HUES48 (cell line): ENCODE measurements at regions not wholly inside any gene's neighbourhood (a gene's known extent, or its start where the extent isn't known, plus 50 kb on each side); places are given as distances from the start of the nearest gene placed in this dataset.

Experiments
- H3K27ac ChIP-seq: one replicate; pipeline ENCODE4 v1.7.0; 2013; ENCODE audit warnings: low read depth, low read length, inconsistent platforms
- H3K27me3 ChIP-seq: 2 replicates; pipeline ENCODE4 v1.6.1; 2013; ENCODE audit warnings: mild to moderate bottlenecking, low read length; ENCODE audit not compliant: control insufficient read depth, insufficient read depth
- H3K36me3 ChIP-seq: 2 replicates; pipeline ENCODE4 v1.6.1; 2013; ENCODE audit warnings: low read length; ENCODE audit not compliant: control insufficient read depth, insufficient read depth
- H3K4me1 ChIP-seq: 2 replicates; pipeline ENCODE4 v1.6.1; 2013; ENCODE audit warnings: mild to moderate bottlenecking, low read length; ENCODE audit not compliant: control insufficient read depth, insufficient read depth
- H3K4me3 ChIP-seq: 2 replicates; pipeline ENCODE4 v1.5.1; 2013; ENCODE audit warnings: mild to moderate bottlenecking, low read depth, low read length
- H3K9ac ChIP-seq: 2 replicates; pipeline ENCODE4 v1.6.1; 2013; ENCODE audit warnings: mild to moderate bottlenecking, low read depth, low read length, moderate library complexity
- H3K9me3 ChIP-seq: 2 replicates; pipeline ENCODE4 v1.6.1; 2013; ENCODE audit warnings: low read length; ENCODE audit not compliant: control insufficient read depth, insufficient read depth

- H3K9me3 ChIP-seq: no peaks in the 10 kb centered on the region
- H3K4me3 ChIP-seq: no peak overlapping the region
- H3K27me3 ChIP-seq: no peaks in the 10 kb centered on the region
- no peaks in the 10 kb centered on the region for H3K4me1 ChIP-seq
- H3K36me3 ChIP-seq: no peaks in the 10 kb centered on the region
- no peak overlapping the region for H3K27ac ChIP-seq
- no peak overlapping the region for H3K9ac ChIP-seq
Measured at GRCh38 chr7:46746695-46747687, 825.9 kb upstream of the IGFBP3 start.

- H3K9ac ChIP-seq: no peak overlapping the region
- H3K27ac ChIP-seq: no peak overlapping the region
- H3K4me3 ChIP-seq: no peak overlapping the region
- no peaks in the 10 kb centered on the region for H3K9me3 ChIP-seq
- H3K27me3 ChIP-seq: no peaks in the 10 kb centered on the region
- H3K4me1 ChIP-seq: no peaks in the 10 kb centered on the region
- H3K36me3 ChIP-seq: no peaks in the 10 kb centered on the region
Measured at GRCh38 chr7:46745707-46746090, 824.6 kb upstream of the IGFBP3 start.

- Histone ChIP-seq H3K9me3 (no peaks in the 10 kb centered on the region), H3K27me3 (no peaks in the 10 kb centered on the region), H3K9ac (no peak overlapping the region), H3K27ac (no peak overlapping the region), H3K4me3 (no peak overlapping the region), H3K36me3 (no peaks in the 10 kb centered on the region), H3K4me1 (no peaks in the 10 kb centered on the region)
Measured at GRCh38 chr7:46744957-46745706, 824.1 kb upstream of the IGFBP3 start.

- Histone ChIP-seq H3K9ac (no peak overlapping the region), H3K4me1 (peaks cover 4% of the 10 kb centered on the region; the same call in 1 of the 2 replicates), H3K27me3 (no peaks in the 10 kb centered on the region), H3K9me3 (no peaks in the 10 kb centered on the region), H3K27ac (no peak overlapping the region), H3K36me3 (no peaks in the 10 kb centered on the region), H3K4me3 (no peak overlapping the region)
Measured at GRCh38 chr7:46742601-46743000, 821.5 kb upstream of the IGFBP3 start.

- Histone ChIP-seq H3K27ac (no peak overlapping the region), H3K4me3 (no peak overlapping the region), H3K27me3 (no peaks in the 10 kb centered on the region), H3K9me3 (no peaks in the 10 kb centered on the region), H3K9ac (no peak overlapping the region), H3K36me3 (no peaks in the 10 kb centered on the region), H3K4me1 (peaks cover 4% of the 10 kb centered on the region; the same call in 1 of the 2 replicates)
Measured at GRCh38 chr7:46741938-46742540, 821.0 kb upstream of the IGFBP3 start.

- Histone ChIP-seq H3K36me3 (no peaks in the 10 kb centered on the region), H3K27ac (no peak overlapping the region), H3K9ac (no peak overlapping the region), H3K27me3 (no peaks in the 10 kb centered on the region), H3K9me3 (no peaks in the 10 kb centered on the region), H3K4me3 (no peak overlapping the region), H3K4me1 (peaks cover 4% of the 10 kb centered on the region; the same call in 1 of the 2 replicates)
Measured at GRCh38 chr7:46741181-46741580, 820.1 kb upstream of the IGFBP3 start.

- Histone ChIP-seq H3K36me3 (no peaks in the 10 kb centered on the region), H3K27me3 (no peaks in the 10 kb centered on the region), H3K4me1 (peaks cover 4% of the 10 kb centered on the region; the same call in 1 of the 2 replicates), H3K9me3 (no peaks in the 10 kb centered on the region), H3K27ac (no peak overlapping the region), H3K4me3 (no peak overlapping the region), H3K9ac (no peak overlapping the region)
Measured at GRCh38 chr7:46739518-46740234, 818.6 kb upstream of the IGFBP3 start.

- H3K9ac ChIP-seq: no peak overlapping the region
- no peaks in the 10 kb centered on the region for H3K36me3 ChIP-seq
- H3K27ac ChIP-seq: no peak overlapping the region
- H3K4me1 ChIP-seq: peaks cover 4% of the 10 kb centered on the region; the same call in 1 of the 2 replicates
- H3K9me3 ChIP-seq: no peaks in the 10 kb centered on the region
- H3K27me3 ChIP-seq: no peaks in the 10 kb centered on the region
- no peak overlapping the region for H3K4me3 ChIP-seq
Measured at GRCh38 chr7:46738796-46739195, 817.7 kb upstream of the IGFBP3 start.

- H3K4me3 ChIP-seq: no peak overlapping the region
- H3K27me3 ChIP-seq: no peaks in the 10 kb centered on the region
- H3K36me3 ChIP-seq: no peaks in the 10 kb centered on the region
- H3K27ac ChIP-seq: no peak overlapping the region
- H3K9me3 ChIP-seq: no peaks in the 10 kb centered on the region
- peaks cover 4% of the 10 kb centered on the region; the same call in 1 of the 2 replicates for H3K4me1 ChIP-seq
- no peak overlapping the region for H3K9ac ChIP-seq
Measured at GRCh38 chr7:46738165-46738564, 817.1 kb upstream of the IGFBP3 start.

GRCh38 chr7:46725838-46726237, 804.8 kb upstream of the IGFBP3 start:
- Histone ChIP-seq H3K27ac (no peak overlapping the region), H3K36me3 (no peaks in the 10 kb centered on the region), H3K4me3 (no peak overlapping the region), H3K9me3 (no peaks in the 10 kb centered on the region; the same call in 1 of the 2 replicates), H3K27me3 (no peaks in the 10 kb centered on the region), H3K9ac (no peak overlapping the region), H3K4me1 (no peaks in the 10 kb centered on the region)
